ENCODE measurements at regions not wholly inside any gene's neighbourhood (a gene's known extent, or its start where the extent isn't known, plus 50 kb on each side); places are given as distances from the start of the nearest gene placed in this dataset.

- ChIA-PET POLR2A (no interaction called here), CTCF (no interaction called here)
- Histone ChIP-seq H3K36me3 (ENCODE audit: control insufficient read depth in 2 of 2, insufficient read depth in 1 of 2, low read length in 2 of 2) (no peaks in the 10 kb centered on the region), H3K9me3 (ENCODE audit: control insufficient read depth, insufficient read depth, low read depth, low read length) (no peaks in the 10 kb centered on the region), H3K27ac (ENCODE audit: extremely low read depth, low read depth, low read length) (no peak overlapping the region), H3K4me1 (ENCODE audit: control insufficient read depth, insufficient read depth, low read length) (no peaks in the 10 kb centered on the region; the same call in 1 of the 2 replicates), H3K4me3 (ENCODE audit: low read depth, low read length) (no peak overlapping the region)
- no peak for TF ChIP-seq REST (tag by site-specific recombination; IDR thresholded peaks at IDR 0.05)
- TF ChIP-seq ZNF426 (tag by site-specific recombination; IDR thresholded peaks at IDR 0.05): no peak
- no peak for TF ChIP-seq ZNF133 (tag by site-specific recombination; IDR thresholded peaks at IDR 0.05)
- TF ChIP-seq SP7 (tag by site-specific recombination; IDR thresholded peaks at IDR 0.05): no peak
- no peak for TF ChIP-seq RBAK (tag by site-specific recombination; IDR thresholded peaks at IDR 0.05)
- TF ChIP-seq PRDM1 (tag by site-specific recombination; IDR thresholded peaks at IDR 0.05): no peak
- TF ChIP-seq TCF7L2 (IDR thresholded peaks at IDR 0.05; ENCODE audit: borderline replicate concordance, low read depth, low read length): no peak
- no peak for TF ChIP-seq ZNF280C (tag by site-specific recombination; IDR thresholded peaks at IDR 0.05)
- TF ChIP-seq ZBTB44 (tag by site-specific recombination; IDR thresholded peaks at IDR 0.05): no peak
- no peak for TF ChIP-seq ZNF266 (tag by site-specific recombination; IDR thresholded peaks at IDR 0.05; ENCODE audit: low read depth)
- no peak for TF ChIP-seq ZNF692 (tag by site-specific recombination; IDR thresholded peaks at IDR 0.05)
- TF ChIP-seq ZNF146 (tag by site-specific recombination; IDR thresholded peaks at IDR 0.05): no peak
- TF ChIP-seq ZNF214 (tag by site-specific recombination; IDR thresholded peaks at IDR 0.05; ENCODE audit: borderline replicate concordance): no peak
- TF ChIP-seq ZNF473 (tag by site-specific recombination; IDR thresholded peaks at IDR 0.05): no peak
These were observed 511.4 kb upstream of the DIPK2B start for GRCh38 chrX:45712067-45712466.

GRCh38 chrX:45711231-45711630, 510.6 kb upstream of the DIPK2B start:
- H3K9me3 ChIP-seq (ENCODE audit: control insufficient read depth, insufficient read depth, low read depth, low read length): no peaks in the 10 kb centered on the region
- H3K36me3 ChIP-seq (ENCODE audit: control insufficient read depth in 2 of 2, insufficient read depth in 1 of 2, low read length in 2 of 2): no peaks in the 10 kb centered on the region
- ChIA-PET POLR2A (no interaction called here), CTCF (interaction anchor here (0.7 kb wide), 1 partner anchor 76 kb away, joined by 3 read pairs; no protein-coding TSS in a partner anchor)
- H3K27ac ChIP-seq (ENCODE audit: extremely low read depth, low read depth, low read length): no peak overlapping the region
- H3K4me1 ChIP-seq (ENCODE audit: control insufficient read depth, insufficient read depth, low read length): no peaks in the 10 kb centered on the region; the same call in 1 of the 2 replicates
- H3K4me3 ChIP-seq (ENCODE audit: low read depth, low read length): no peak overlapping the region
- TF ChIP-seq OVOL3 (tag by site-specific recombination; IDR thresholded peaks at IDR 0.05): no peak
- TF ChIP-seq ZNF449 (tag by site-specific recombination; IDR thresholded peaks at IDR 0.05): no peak
- no peak for TF ChIP-seq ZNF629 (tag by site-specific recombination; IDR thresholded peaks at IDR 0.05)
- TF ChIP-seq SCRT2 (tag by site-specific recombination; IDR thresholded peaks at IDR 0.05): no peak
- no peak for TF ChIP-seq ZNF311 (tag by site-specific recombination; IDR thresholded peaks at IDR 0.05; ENCODE audit: borderline replicate concordance)
- no peak for TF ChIP-seq ZNF501 (tag by site-specific recombination; IDR thresholded peaks at IDR 0.05)
- TF ChIP-seq ZNF692 (tag by site-specific recombination; IDR thresholded peaks at IDR 0.05): no peak
- no peak for TF ChIP-seq ZNF837 (tag by site-specific recombination; IDR thresholded peaks at IDR 0.05)
- TF ChIP-seq ZNF23 (tag by site-specific recombination; IDR thresholded peaks at IDR 0.05; ENCODE audit: borderline replicate concordance): no peak
- no peak for TF ChIP-seq ZNF624 (tag by site-specific recombination; IDR thresholded peaks at IDR 0.05)

All from HEK293 (cell line).